ENCODE measurements at regions not wholly inside any gene's neighbourhood (a gene's known extent, or its start where the extent isn't known, plus 50 kb on each side); places are given as distances from the start of the nearest gene placed in this dataset.

GRCh38 chr4:138398322-138398721 lies 156.2 kb upstream of the SLC7A11 start:
- Mint-ChIP-seq H3K27me3 (ENCODE audit: low read depth in 3 of 3) (peaks cover 0 to 4% (median 2%) of the 10 kb centered on the region in 3 donors), H3K4me3 (no peak overlapping the region), H3K9me3 (peaks cover 4 to 6% (median 4%) of the 10 kb centered on the region in 7 donors), H3K27ac (peak overlapping the region in 2 of 7 donors; percentile 40 to 76), H3K4me1 (peaks cover 15% of the 10 kb centered on the region), H3K36me3 (no peaks in the 10 kb centered on the region)
- Histone ChIP-seq H2AFZ (ENCODE audit: insufficient read depth, low read depth, low read length, poor library complexity, severe bottlenecking) (no peak overlapping the region), H3K79me2 (ENCODE audit: insufficient read depth, low read length) (no peaks in the 10 kb centered on the region), H3K4me2 (replicated peaks; ENCODE audit: extremely low read depth, low read length, poor library complexity, severe bottlenecking) (no peak overlapping the region), H3K9ac (ENCODE audit: insufficient read depth, low read length, poor library complexity, severe bottlenecking) (no peak overlapping the region), H3K4me3 (replicated peaks in 1 of 3; ENCODE audit: low read depth in 2 of 3, low read length in 3 of 3) (no peak overlapping the region), H3K27me3 (ENCODE audit: control insufficient read depth in 2 of 2, insufficient read depth in 2 of 2, low read length in 2 of 2) (no peaks in the 10 kb centered on the region), H3K27ac (ENCODE audit: low read depth in 1 of 2, low read length in 2 of 2) (no peak overlapping the region), H3K36me3 (replicated peaks in 1 of 2; ENCODE audit: control insufficient read depth in 1 of 2, insufficient read depth in 2 of 2, low read length in 2 of 2) (no peaks in the 10 kb centered on the region), H3K9me3 (replicated peaks in 1 of 2; ENCODE audit: control insufficient read depth in 1 of 2, insufficient read depth in 1 of 2, low read length in 2 of 2) (no peaks in the 10 kb centered on the region), H3K4me1 (ENCODE audit: control insufficient read depth in 1 of 2, insufficient read depth in 2 of 2, low read length in 2 of 2) (peaks cover 4 to 7% of the 10 kb centered on the region in 2 donors), H4K20me1 (ENCODE audit: insufficient read depth, low read length) (no peaks in the 10 kb centered on the region)
- intact Hi-C loops (cut with micrococcal nuclease): loop anchor here in 1 of 2 donors (10.0 kb wide), 1 partner anchor 556 kb away; no protein-coding TSS in a partner anchor
- no peak for TF ChIP-seq CTCF (IDR thresholded peaks at IDR 0.05)
- DNase-seq: peak in 2 of 3 donors; percentile 37 to 57

- no peak overlapping the region for H2AFZ ChIP-seq (ENCODE audit: insufficient read depth, low read depth, low read length, poor library complexity, severe bottlenecking)
- H3K27me3 Mint-ChIP-seq (ENCODE audit: low read depth in 3 of 3): peaks cover 0 to 4% (median 3%) of the 10 kb centered on the region in 3 donors
- no peak overlapping the region for H3K4me2 ChIP-seq (replicated peaks; ENCODE audit: extremely low read depth, low read length, poor library complexity, severe bottlenecking)
- WGBS (ENCODE audit: insufficient coverage): no CpG with 5 or more reads among the region's 2 CpGs
- no peak for DNase-seq
- H3K27ac ChIP-seq (ENCODE audit: low read depth in 1 of 2, low read length in 2 of 2): peak overlapping the region in 1 of 2 donors; percentile 87
- no peaks in the 10 kb centered on the region for H3K36me3 Mint-ChIP-seq
- no peaks in the 10 kb centered on the region for H3K79me2 ChIP-seq (ENCODE audit: insufficient read depth, low read length)
- no peaks in the 10 kb centered on the region for H3K27me3 ChIP-seq (ENCODE audit: control insufficient read depth in 2 of 2, insufficient read depth in 2 of 2, low read length in 2 of 2)
- peaks cover 13 to 19% of the 10 kb centered on the region in 2 donors for H3K4me1 ChIP-seq (ENCODE audit: control insufficient read depth in 1 of 2, insufficient read depth in 2 of 2, low read length in 2 of 2)
- no peak overlapping the region for H3K9ac ChIP-seq (ENCODE audit: insufficient read depth, low read length, poor library complexity, severe bottlenecking)
- peak overlapping the region in 2 of 7 donors; percentile 30 to 46 for H3K27ac Mint-ChIP-seq
- peaks cover 26% of the 10 kb centered on the region for H3K4me1 Mint-ChIP-seq
- no peaks in the 10 kb centered on the region for H3K9me3 ChIP-seq (replicated peaks in 1 of 2; ENCODE audit: control insufficient read depth in 1 of 2, insufficient read depth in 1 of 2, low read length in 2 of 2)
- no peaks in the 10 kb centered on the region for H4K20me1 ChIP-seq (ENCODE audit: insufficient read depth, low read length)
- H3K9me3 Mint-ChIP-seq: peaks cover 0 to 3% (median 0%) of the 10 kb centered on the region in 7 donors
- intact Hi-C loops (cut with micrococcal nuclease): loop anchor here in 1 of 2 donors (5.0 to 10.0 kb wide), 2 partner anchors 87 to 561 kb away; no protein-coding TSS in a partner anchor
- H3K4me3 Mint-ChIP-seq: no peak overlapping the region
- H3K36me3 ChIP-seq (replicated peaks in 1 of 2; ENCODE audit: control insufficient read depth in 1 of 2, insufficient read depth in 2 of 2, low read length in 2 of 2): no peaks in the 10 kb centered on the region
- H3K4me3 ChIP-seq (replicated peaks in 1 of 3; ENCODE audit: low read depth in 2 of 3, low read length in 3 of 3): no peak overlapping the region
- TF ChIP-seq CTCF (IDR thresholded peaks at IDR 0.05): no peak
Measured at GRCh38 chr4:138393886-138394610, 151.9 kb upstream of the SLC7A11 start.

Data from CD14-positive monocyte (primary cell).